Ishikawa (cell line): ENCODE measurements at regions not wholly inside any gene's neighbourhood (a gene's known extent, or its start where the extent isn't known, plus 50 kb on each side); places are given as distances from the start of the nearest gene placed in this dataset.

ENCODE experiments used
- CEBPB ChIP-seq: IDR thresholded peaks from 2 replicates; pipeline ENCODE4 v1.6.1; 2012
- CREB1 ChIP-seq: IDR thresholded peaks from 2 replicates; pipeline ENCODE4 v1.6.1; 2012; ENCODE audit warnings: low read depth
- EGR1 ChIP-seq: IDR thresholded peaks from 2 replicates; pipeline ENCODE4 v1.6.1; 2012
- EP300 ChIP-seq: IDR thresholded peaks from 2 replicates; pipeline ENCODE4 v1.6.1; 2012; ENCODE audit warnings: borderline replicate concordance
- FOXM1 ChIP-seq: IDR thresholded peaks from 2 replicates; pipeline ENCODE4 v1.6.1; 2012; ENCODE audit warnings: low read depth, borderline replicate concordance
- MAX ChIP-seq: IDR thresholded peaks from 2 replicates; pipeline ENCODE4 v1.6.1; 2012
- NFIC ChIP-seq: IDR thresholded peaks from 2 replicates; pipeline ENCODE4 v1.6.1; 2012
- RAD21 ChIP-seq: IDR thresholded peaks from 2 replicates; pipeline ENCODE4 v1.6.1; 2012; ENCODE audit warnings: low read depth
- REST ChIP-seq: IDR thresholded peaks from 2 replicates; pipeline ENCODE4 v1.6.1; 2012; ENCODE audit warnings: low read depth, mild to moderate bottlenecking
- TAF1 ChIP-seq: IDR thresholded peaks from 2 replicates; pipeline ENCODE4 v1.6.1; 2012; ENCODE audit warnings: low read depth, mild to moderate bottlenecking
- TEAD4 ChIP-seq: IDR thresholded peaks from 2 replicates; pipeline ENCODE4 v1.6.1; 2012
- YY1 ChIP-seq: IDR thresholded peaks from 2 replicates; pipeline ENCODE4 v1.6.1; 2012; ENCODE audit warnings: low read depth
- ZBTB7A ChIP-seq: IDR thresholded peaks from 2 replicates; pipeline ENCODE4 v1.6.1; 2012; ENCODE audit warnings: low read depth

GRCh38 chr12:46485853-46486252 lies 113.3 kb upstream of the SLC38A2 start:
- TF ChIP-seq EGR1: no peak
- no peak for TF ChIP-seq CEBPB
- TF ChIP-seq REST: no peak
- TF ChIP-seq CREB1: no peak
- no peak for TF ChIP-seq TEAD4
- no peak for TF ChIP-seq RAD21
- no peak for TF ChIP-seq FOXM1
- no peak for TF ChIP-seq NFIC
- TF ChIP-seq TAF1: no peak
- no peak for TF ChIP-seq YY1
- no peak for TF ChIP-seq ZBTB7A
- TF ChIP-seq MAX: no peak
- TF ChIP-seq EP300: no peak
